Pancreas (tissue), 10 donors: ENCODE measurements at regions not wholly inside any gene's neighbourhood (a gene's known extent, or its start where the extent isn't known, plus 50 kb on each side); places are given as distances from the start of the nearest gene placed in this dataset.

ENCODE experiments used
- ATAC-seq, 4 donors: fragments of 200-7000 bp; cut with Tn5 transposase; one replicate each; pipeline versions ENCODE4 v1.8.0 to v1.9.1; 2020; ENCODE audit warnings: mild to moderate bottlenecking in 4 of 4, moderate library complexity in 4 of 4
- DNase-seq, 6 donors: peaks; one replicate each; pipeline ENCODE4 v3.0.0-alpha.2; 2020
- FAIRE-seq: peaks from 2 replicates; lab custom pipeline; 2012; peaks lifted over from hg19 to GRCh38; lab: Jason Lieb, UNC
- H3K27ac ChIP-seq, 4 donors: fragments of 200-600 bp; sonication (generic); 1 replicate in 3 of 4; 2 replicates in 1 of 4; pipeline versions ENCODE4 v1.5.0 to v1.8.0; 2020
- H3K27me3 ChIP-seq, 4 donors: fragments of 200-600 bp; one replicate each; pipeline ENCODE4 v1.8.0; 2021
- H3K36me3 ChIP-seq, 3 donors: fragments of 200-600 bp; sonication (generic) in 1 of 3; one replicate each; pipeline versions ENCODE4 v1.5.0 to v1.8.0; 2020 to 2021
- H3K4me1 ChIP-seq, 3 donors: fragments of 200-600 bp; one replicate each; pipeline ENCODE4 v1.8.0; 2021
- H3K4me3 ChIP-seq, 4 donors: fragments of 200-600 bp; sonication (generic) in 2 of 4; one replicate each; pipeline versions ENCODE4 v1.5.0 to v1.8.0; 2020 to 2021
- H3K9me3 ChIP-seq, 4 donors: fragments of 200-600 bp; one replicate each; pipeline ENCODE4 v1.8.0; 2021
- WGBS, 2 donors: extraction: QIAGEN DNeasy Blood & Tissue Kit; methylation state at CpG; one replicate each; pipeline ENCODE4 v1.1.7; 2013; 5-methylcytosine and 5-hydroxymethylcytosine counted together
- intact Hi-C, 3 donors: fragments of 100-400 bp; cut with DNase I; formaldehyde crosslinking; loops; one replicate each; pipeline versions ENCODE4 v1.11.1 to v1.14.2; 2022
- TF ChIP-seq, protein P1 (sequence below), 4 donors: fragments of 200-600 bp; sonication (generic) in 3 of 4; IDR thresholded peaks; one replicate each; pipeline versions ENCODE4 v1.5.0 to v1.8.0; 2021; ENCODE audit warnings: antibody characterized with exemption in 4 of 4
- donor health status: healthy with polysubstance abuse.
- donor health status: DM: no; HTN: no; CAD: no; lungs with moderate emphysema.
- donor health status: DM: no; HTN: no; CAD: no.
- donor health status: control.
- donor health status: control.
- donor health status: Bipolar disorder and iron deficiency.
- donor health status: DM: yes; HTN: yes; CAD: no.
- donor health status: DM: no; HTN: no; CAD: no.
- donor health status: DM: no; HTN: no; CAD: no.
- donor health status: DM: yes; HTN: yes; CAD: no.

DNA sequence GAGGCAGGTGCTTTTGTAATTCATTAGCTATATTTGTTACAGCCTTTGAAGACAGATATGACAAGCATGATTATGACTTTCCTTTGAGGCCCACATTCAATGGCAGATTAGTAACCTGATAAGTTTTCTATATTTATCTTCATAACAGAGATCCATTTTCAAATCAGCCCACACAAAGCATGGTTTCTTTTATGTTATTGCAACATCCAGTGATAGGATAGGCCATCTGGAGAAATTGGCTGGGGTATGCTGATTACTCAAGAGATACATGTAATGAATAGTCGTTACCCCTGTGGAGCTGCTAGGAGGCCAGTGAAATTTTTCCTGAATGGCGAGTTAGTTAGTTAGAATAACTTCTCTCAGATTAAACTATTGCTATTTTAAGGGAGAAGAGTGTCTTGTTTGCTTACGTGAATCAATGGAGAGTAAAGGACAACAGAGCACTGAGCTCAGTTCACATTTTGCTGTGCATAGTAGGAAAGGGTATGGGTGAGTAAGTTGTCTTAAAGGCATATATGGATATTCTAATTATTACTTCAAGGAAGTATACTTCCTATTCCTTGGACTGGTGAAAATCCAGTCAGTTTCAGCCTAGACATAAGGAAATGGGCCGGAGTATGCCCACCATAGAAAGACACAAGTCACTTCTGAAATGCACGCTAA lies 79.2 kb upstream of the DKK2 start:
- Histone ChIP-seq H3K9me3 (no peaks in the 10 kb centered on the region), H3K27me3 (no peaks in the 10 kb centered on the region), H3K36me3 (no peaks in the 10 kb centered on the region), H3K27ac (no peak overlapping the region), H3K4me1 (no peaks in the 10 kb centered on the region), H3K4me3 (no peak overlapping the region)
- no peak for DNase-seq
- ATAC-seq, result no peak
- TF ChIP-seq, protein P1, sequence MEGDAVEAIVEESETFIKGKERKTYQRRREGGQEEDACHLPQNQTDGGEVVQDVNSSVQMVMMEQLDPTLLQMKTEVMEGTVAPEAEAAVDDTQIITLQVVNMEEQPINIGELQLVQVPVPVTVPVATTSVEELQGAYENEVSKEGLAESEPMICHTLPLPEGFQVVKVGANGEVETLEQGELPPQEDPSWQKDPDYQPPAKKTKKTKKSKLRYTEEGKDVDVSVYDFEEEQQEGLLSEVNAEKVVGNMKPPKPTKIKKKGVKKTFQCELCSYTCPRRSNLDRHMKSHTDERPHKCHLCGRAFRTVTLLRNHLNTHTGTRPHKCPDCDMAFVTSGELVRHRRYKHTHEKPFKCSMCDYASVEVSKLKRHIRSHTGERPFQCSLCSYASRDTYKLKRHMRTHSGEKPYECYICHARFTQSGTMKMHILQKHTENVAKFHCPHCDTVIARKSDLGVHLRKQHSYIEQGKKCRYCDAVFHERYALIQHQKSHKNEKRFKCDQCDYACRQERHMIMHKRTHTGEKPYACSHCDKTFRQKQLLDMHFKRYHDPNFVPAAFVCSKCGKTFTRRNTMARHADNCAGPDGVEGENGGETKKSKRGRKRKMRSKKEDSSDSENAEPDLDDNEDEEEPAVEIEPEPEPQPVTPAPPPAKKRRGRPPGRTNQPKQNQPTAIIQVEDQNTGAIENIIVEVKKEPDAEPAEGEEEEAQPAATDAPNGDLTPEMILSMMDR (IDR thresholded peaks at IDR 0.05), result no peak
- 59 to 76% methylated on average over 5 of the region's 5 CpGs for WGBS, 2 donors
- intact Hi-C loops, result no loop called here
- FAIRE-seq, result no peak

DNA sequence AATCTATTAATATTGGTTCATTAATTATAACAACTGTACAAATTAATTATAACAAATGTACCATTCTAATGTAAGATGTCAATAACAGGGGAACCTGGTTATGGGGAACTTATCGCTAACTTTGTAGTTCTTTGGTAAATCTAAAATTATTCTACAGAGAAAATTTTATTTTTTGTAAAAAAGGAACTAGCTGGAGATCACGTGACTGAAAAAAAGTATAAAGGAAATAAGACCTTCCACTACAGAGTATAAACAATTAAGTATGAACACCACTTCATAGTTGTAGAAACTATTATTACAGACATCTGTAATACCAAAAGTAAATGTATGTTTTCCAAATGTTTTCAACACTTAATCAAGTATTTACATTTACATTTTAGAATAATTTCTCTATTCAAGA lies 77.9 kb upstream of the DKK2 start:
- FAIRE-seq (no peak), DNase-seq (no peak), ATAC-seq (no peak)
- Histone ChIP-seq H3K4me3 (no peak overlapping the region), H3K36me3 (no peaks in the 10 kb centered on the region), H3K27ac (no peak overlapping the region), H3K4me1 (no peaks in the 10 kb centered on the region), H3K9me3 (no peaks in the 10 kb centered on the region), H3K27me3 (no peaks in the 10 kb centered on the region)
- WGBS, 2 donors, result 82 to 84% methylated on average over 2 of the region's 2 CpGs
- intact Hi-C loops, result no loop called here
- TF ChIP-seq, protein P1 (IDR thresholded peaks at IDR 0.05), result no peak

DNA sequence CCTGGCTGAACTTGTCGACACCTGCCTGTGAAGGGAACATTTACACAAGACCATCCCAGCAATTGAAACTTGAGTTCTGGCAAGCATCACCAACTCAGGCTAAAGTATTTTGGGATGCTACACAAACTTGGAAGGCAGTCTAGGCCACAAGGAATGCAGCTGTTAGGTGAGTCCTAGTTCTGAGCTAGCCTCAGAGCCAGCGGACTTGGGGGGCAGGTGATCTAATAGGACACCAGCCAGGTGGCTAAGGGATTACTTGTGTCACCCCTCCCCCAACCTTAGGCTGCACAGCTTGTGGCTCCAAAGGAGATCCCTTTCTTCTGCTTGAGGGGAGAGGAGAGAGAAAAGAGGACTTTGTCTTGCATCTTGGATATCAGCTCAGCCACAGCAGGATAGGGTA lies 62.3 kb upstream of the DKK2 start:
- no peak for ATAC-seq
- H3K27me3 ChIP-seq, result no peaks in the 10 kb centered on the region
- intact Hi-C loops, result no loop called here
- no peaks in the 10 kb centered on the region for H3K36me3 ChIP-seq
- no peak overlapping the region for H3K4me3 ChIP-seq
- DNase-seq, result no peak
- no peak for FAIRE-seq
- no peaks in the 10 kb centered on the region for H3K9me3 ChIP-seq
- whole genome bisulfite sequencing, 2 donors, result 56 to 75% methylated on average over 2 of the region's 2 CpGs
- TF ChIP-seq, protein P1 (IDR thresholded peaks at IDR 0.05), result no peak
- no peaks in the 10 kb centered on the region for H3K4me1 ChIP-seq
- no peak overlapping the region for H3K27ac ChIP-seq

DNA sequence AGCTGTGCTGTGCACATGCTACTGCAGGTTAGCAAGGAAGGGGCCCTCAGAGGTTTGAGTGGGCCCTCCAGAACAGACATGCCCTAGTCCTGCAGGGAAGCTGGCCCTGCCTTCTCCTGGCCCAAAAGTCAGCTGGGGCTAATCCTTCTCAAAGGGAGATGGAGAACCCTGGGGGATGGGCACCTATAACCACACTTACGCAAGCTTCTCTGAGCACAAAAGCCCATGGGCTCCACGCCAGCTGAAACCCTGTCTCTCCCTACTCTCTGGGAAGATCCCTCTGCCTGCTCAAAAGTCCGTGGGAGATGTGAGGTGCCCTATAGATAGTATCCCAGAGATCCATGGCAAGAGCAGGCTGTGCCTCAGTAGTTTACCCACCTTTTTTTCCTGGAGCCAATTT lies 58.9 kb upstream of the DKK2 start:
- 64 to 74% methylated on average over 3 of the region's 3 CpGs for whole genome bisulfite sequencing, 2 donors
- Histone ChIP-seq H3K27me3 (no peaks in the 10 kb centered on the region), H3K9me3 (no peaks in the 10 kb centered on the region), H3K36me3 (no peaks in the 10 kb centered on the region), H3K4me3 (no peak overlapping the region), H3K27ac (no peak overlapping the region), H3K4me1 (no peaks in the 10 kb centered on the region)
- TF ChIP-seq, protein P1 (IDR thresholded peaks at IDR 0.05), result no peak
- ATAC-seq (no peak), DNase-seq (no peak), FAIRE-seq (no peak)
- intact Hi-C loops, result no loop called here

DNA sequence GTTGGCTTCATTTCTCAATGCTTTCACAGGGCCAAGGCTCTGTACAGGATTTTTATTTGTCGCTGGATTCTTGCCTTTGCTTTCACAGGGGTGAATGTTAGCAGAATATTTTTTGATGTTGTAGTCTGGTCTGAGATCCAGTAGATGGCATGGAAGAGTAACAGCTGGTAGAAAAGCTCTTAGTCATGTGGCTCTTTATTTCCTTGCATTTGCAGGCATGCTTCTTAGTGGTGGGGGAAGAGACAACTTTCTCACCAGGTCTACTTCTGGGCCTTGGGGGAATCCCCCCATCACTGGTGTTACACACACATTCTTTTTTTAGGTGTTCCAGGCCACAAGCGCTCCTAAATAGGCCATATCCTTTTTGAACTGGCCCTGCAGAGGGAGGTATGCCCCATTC lies 58.2 kb upstream of the DKK2 start:
- FAIRE-seq (no peak), ATAC-seq (no peak)

More for the DNA sequence above, 58.2 kb upstream of the DKK2 start:
- no peak overlapping the region for H3K4me3 ChIP-seq
- H3K4me1 ChIP-seq, result no peaks in the 10 kb centered on the region
- H3K27me3 ChIP-seq, result no peaks in the 10 kb centered on the region
- 93 to 100% methylated on average over 2 of the region's 2 CpGs for WGBS, 2 donors
- no peaks in the 10 kb centered on the region for H3K36me3 ChIP-seq
- no peak for DNase-seq
- no peak overlapping the region for H3K27ac ChIP-seq
- intact Hi-C loops, result no loop called here
- TF ChIP-seq, protein P1 (IDR thresholded peaks at IDR 0.05), result no peak
- H3K9me3 ChIP-seq, result no peaks in the 10 kb centered on the region
